Esophagus muscularis mucosa (tissue), 4 donors: ENCODE measurements at regions not wholly inside any gene's neighbourhood (a gene's known extent, or its start where the extent isn't known, plus 50 kb on each side); places are given as distances from the start of the nearest gene placed in this dataset.

Experiments
- EP300 ChIP-seq: sonication (generic); formaldehyde crosslinking; IDR thresholded peaks from one replicate; pipeline ENCODE4 v1.6.1; 2017; ENCODE audit warnings: antibody characterized with exemption
- POLR2AphosphoS5 ChIP-seq, 2 donors: sonication (generic); formaldehyde crosslinking; IDR thresholded peaks; one replicate each; pipeline ENCODE4 v1.6.1; 2017; ENCODE audit warnings: antibody characterized with exemption in 2 of 2
- TF ChIP-seq, protein P1 (sequence below), 3 experiments: fragments of 200-600 bp in 2 of 3; fragments of 450-650 bp in 1 of 3; sonication (generic) in 2 of 3; IDR thresholded peaks; one replicate each; pipeline ENCODE4 v1.5.1; 2017 to 2019; ENCODE audit warnings: antibody characterized with exemption in 3 of 3, mild to moderate bottlenecking in 2 of 3, moderate library complexity in 1 of 3

DNA sequence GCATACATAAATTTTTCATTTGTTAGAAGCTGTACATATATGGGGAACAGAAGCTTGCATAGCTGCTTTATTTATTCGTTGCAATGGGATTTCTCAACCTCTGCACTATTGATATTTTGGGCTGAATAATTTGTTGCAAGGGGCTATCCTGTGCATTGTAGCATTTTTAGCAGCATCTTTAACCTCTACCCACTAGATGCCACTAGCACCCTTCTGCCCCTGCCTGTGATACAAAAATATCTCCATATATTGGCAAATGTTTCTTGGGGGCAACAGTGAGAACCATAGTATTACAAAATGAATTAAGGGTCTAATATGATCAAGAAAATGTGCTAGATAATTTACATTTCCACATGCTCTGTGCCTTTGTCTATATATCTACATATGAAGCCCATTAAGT, 1401.0 kb downstream of the CDH11 start:
- TF ChIP-seq POLR2AphosphoS5 (IDR thresholded peaks at IDR 0.05) (no peak), EP300 (no peak)
- TF ChIP-seq, protein P1, sequence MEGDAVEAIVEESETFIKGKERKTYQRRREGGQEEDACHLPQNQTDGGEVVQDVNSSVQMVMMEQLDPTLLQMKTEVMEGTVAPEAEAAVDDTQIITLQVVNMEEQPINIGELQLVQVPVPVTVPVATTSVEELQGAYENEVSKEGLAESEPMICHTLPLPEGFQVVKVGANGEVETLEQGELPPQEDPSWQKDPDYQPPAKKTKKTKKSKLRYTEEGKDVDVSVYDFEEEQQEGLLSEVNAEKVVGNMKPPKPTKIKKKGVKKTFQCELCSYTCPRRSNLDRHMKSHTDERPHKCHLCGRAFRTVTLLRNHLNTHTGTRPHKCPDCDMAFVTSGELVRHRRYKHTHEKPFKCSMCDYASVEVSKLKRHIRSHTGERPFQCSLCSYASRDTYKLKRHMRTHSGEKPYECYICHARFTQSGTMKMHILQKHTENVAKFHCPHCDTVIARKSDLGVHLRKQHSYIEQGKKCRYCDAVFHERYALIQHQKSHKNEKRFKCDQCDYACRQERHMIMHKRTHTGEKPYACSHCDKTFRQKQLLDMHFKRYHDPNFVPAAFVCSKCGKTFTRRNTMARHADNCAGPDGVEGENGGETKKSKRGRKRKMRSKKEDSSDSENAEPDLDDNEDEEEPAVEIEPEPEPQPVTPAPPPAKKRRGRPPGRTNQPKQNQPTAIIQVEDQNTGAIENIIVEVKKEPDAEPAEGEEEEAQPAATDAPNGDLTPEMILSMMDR (IDR thresholded peaks at IDR 0.05) = no peak
